Neuronal stem cell (in vitro differentiated cells): ENCODE measurements at regions not wholly inside any gene's neighbourhood (a gene's known extent, or its start where the extent isn't known, plus 50 kb on each side); places are given as distances from the start of the nearest gene placed in this dataset.

Experiments
- DNase-seq: peaks from one replicate; pipeline ENCODE4 v3.0.0-alpha.2; 2013; ENCODE audit warnings: low spot score
- H2AFZ ChIP-seq: one replicate; pipeline ENCODE4 v1.6.1; 2013; ENCODE audit warnings: mild to moderate bottlenecking, low read length, inconsistent platforms
- H2AK5ac ChIP-seq: 2 replicates; pipeline ENCODE4 v1.6.1; 2013; ENCODE audit warnings: low read depth, mild to moderate bottlenecking, inconsistent platforms, low read length, moderate library complexity, mixed read lengths
- H2BK120ac ChIP-seq: 2 replicates; pipeline ENCODE4 v1.6.1; 2013; ENCODE audit warnings: low read depth, mild to moderate bottlenecking, inconsistent platforms, low read length, moderate library complexity, mixed read lengths
- H2BK12ac ChIP-seq: one replicate; pipeline ENCODE4 v1.6.1; 2013; ENCODE audit warnings: low read length, inconsistent platforms
- H2BK15ac ChIP-seq: 2 replicates; pipeline ENCODE4 v1.6.1; 2013; ENCODE audit warnings: mild to moderate bottlenecking, low read length, inconsistent platforms, mixed read lengths
- H2BK5ac ChIP-seq: one replicate; pipeline ENCODE4 v1.6.1; 2013; ENCODE audit warnings: inconsistent platforms, mild to moderate bottlenecking, low read length, moderate library complexity
- H3K14ac ChIP-seq: one replicate; pipeline ENCODE4 v1.6.1; 2013; ENCODE audit warnings: low read length, inconsistent platforms
- H3K18ac ChIP-seq: 2 replicates; pipeline ENCODE4 v1.6.1; 2013; ENCODE audit warnings: low read length, inconsistent platforms
- H3K23ac ChIP-seq: 2 replicates; pipeline ENCODE4 v1.6.1; 2013; ENCODE audit warnings: low read depth, mild to moderate bottlenecking, mixed read lengths, low read length, inconsistent platforms; ENCODE audit not compliant: poor library complexity
- H3K27ac ChIP-seq: replicated peaks from 3 replicates; pipeline ENCODE4 v1.5.1; 2013; ENCODE audit warnings: low read length, inconsistent platforms
- H3K27me3 ChIP-seq, 3 experiments: 2 replicates each; pipeline ENCODE4 v1.6.1; 2013; ENCODE audit warnings: low read length in 3 of 3, mild to moderate bottlenecking in 2 of 3, inconsistent platforms in 1 of 3, low read depth in 1 of 3, mixed read lengths in 1 of 3, moderate library complexity in 1 of 3; ENCODE audit not compliant: control insufficient read depth in 3 of 3, insufficient read depth in 3 of 3
- H3K36me3 ChIP-seq, 2 donors: replicated peaks in 1 of 2; 2 replicates each; pipeline ENCODE4 v1.6.1; 2013; ENCODE audit warnings: low read length in 2 of 2; ENCODE audit not compliant: control insufficient read depth in 2 of 2, insufficient read depth in 2 of 2
- H3K4ac ChIP-seq: 2 replicates; pipeline ENCODE4 v1.6.1; 2013; ENCODE audit warnings: inconsistent platforms, mild to moderate bottlenecking, low read length, moderate library complexity
- H3K4me1 ChIP-seq, 2 donors: 1 replicate in 1 of 2; 2 replicates in 1 of 2; pipeline ENCODE4 v1.6.1; 2013; ENCODE audit warnings: low read length in 2 of 2, low read depth in 1 of 2; ENCODE audit not compliant: control insufficient read depth in 2 of 2, insufficient read depth in 1 of 2
- H3K4me2 ChIP-seq: one replicate; pipeline ENCODE4 v1.6.1; 2013; ENCODE audit warnings: mild to moderate bottlenecking, low read length, inconsistent platforms; ENCODE audit not compliant: insufficient read depth, poor library complexity, severe bottlenecking
- H3K4me3 ChIP-seq, 2 donors: 2 replicates each; pipeline ENCODE4 v1.5.1; 2013; ENCODE audit warnings: low read length in 2 of 2, mild to moderate bottlenecking in 2 of 2, inconsistent platforms in 1 of 2, moderate library complexity in 1 of 2
- H3K79me1 ChIP-seq: one replicate; pipeline ENCODE4 v1.6.1; 2013; ENCODE audit warnings: low read depth, mild to moderate bottlenecking, inconsistent platforms, low read length, moderate library complexity
- H3K9ac ChIP-seq: one replicate; pipeline ENCODE4 v1.6.1; 2013; ENCODE audit warnings: mild to moderate bottlenecking, low read depth, low read length, inconsistent platforms; ENCODE audit not compliant: poor library complexity
- H3K9me3 ChIP-seq, 2 donors: replicated peaks in 1 of 2; 2 replicates each; pipeline versions ENCODE3 to v1.6.1; 2013; ENCODE audit warnings: low read length in 2 of 2, mild to moderate bottlenecking in 2 of 2, inconsistent platforms in 1 of 2, low read depth in 1 of 2, mixed read lengths in 1 of 2, moderate library complexity in 1 of 2; ENCODE audit not compliant: control insufficient read depth in 2 of 2, insufficient read depth in 1 of 2
- H4K8ac ChIP-seq: one replicate; pipeline ENCODE4 v1.6.1; 2013; ENCODE audit warnings: low read depth, mild to moderate bottlenecking, inconsistent platforms, low read length, moderate library complexity
- H4K91ac ChIP-seq: one replicate; pipeline ENCODE4 v1.6.1; 2013; ENCODE audit warnings: low read length, low read depth, mild to moderate bottlenecking, inconsistent platforms; ENCODE audit not compliant: poor library complexity
- WGBS, 2 donors: extraction: QIAGEN DNeasy Blood & Tissue Kit; methylation state at CpG; one replicate each; pipeline ENCODE4 v1.1.7; 2013; ENCODE audit warnings: missing lambda C conversion rate in 2 of 2, mixed read lengths in 1 of 2; ENCODE audit not compliant: insufficient read length in 2 of 2, insufficient replicate concordance in 1 of 2; ENCODE audit errors: extremely low coverage in 2 of 2; 5-methylcytosine and 5-hydroxymethylcytosine counted together

DNA sequence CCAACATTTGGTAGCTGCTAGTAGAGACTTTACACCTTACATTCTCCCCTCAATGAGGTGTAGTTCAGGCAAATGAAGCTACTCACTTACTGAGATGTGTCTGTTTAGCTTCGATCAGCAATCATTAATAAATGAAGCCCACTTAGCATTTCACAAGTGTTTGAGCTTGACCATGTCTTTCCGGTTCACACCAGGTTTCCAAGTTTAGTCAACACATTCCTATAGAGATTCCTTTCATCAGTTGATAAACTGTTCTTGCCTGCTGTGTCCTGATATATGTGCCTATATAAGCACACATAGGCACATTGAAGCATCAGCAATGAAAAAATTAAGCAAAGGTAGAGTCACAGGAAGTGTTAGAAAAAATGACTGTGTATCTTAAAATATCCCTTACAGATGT, 150.0 kb downstream of the BTBD3 start:
- no peak overlapping the region for H2BK5ac ChIP-seq
- H3K4me2 ChIP-seq: no peak overlapping the region
- no CpG with 5 or more reads among the region's 2 CpGs for WGBS, 2 donors
- peaks cover 0 to 9% of the 10 kb centered on the region in 2 donors for H3K4me1 ChIP-seq
- no peak overlapping the region for H2BK15ac ChIP-seq
- no peak for DNase-seq
- no peak overlapping the region for H3K4me3 ChIP-seq
- H3K27me3 ChIP-seq: no peaks in the 10 kb centered on the region
- H3K9ac ChIP-seq: no peak overlapping the region
- H3K18ac ChIP-seq: no peak overlapping the region
- H4K91ac ChIP-seq: no peak overlapping the region
- H3K79me1 ChIP-seq: no peaks in the 10 kb centered on the region
- no peak overlapping the region for H3K27ac ChIP-seq
- no peak overlapping the region for H2AK5ac ChIP-seq
- no peaks in the 10 kb centered on the region for H3K36me3 ChIP-seq
- H3K14ac ChIP-seq: no peak overlapping the region
- no peak overlapping the region for H3K23ac ChIP-seq
- H2BK120ac ChIP-seq: no peak overlapping the region
- no peak overlapping the region for H4K8ac ChIP-seq
- H3K4ac ChIP-seq: no peak overlapping the region
- no peaks in the 10 kb centered on the region for H3K9me3 ChIP-seq
- no peak overlapping the region for H2BK12ac ChIP-seq
- H2AFZ ChIP-seq: no peak overlapping the region

DNA sequence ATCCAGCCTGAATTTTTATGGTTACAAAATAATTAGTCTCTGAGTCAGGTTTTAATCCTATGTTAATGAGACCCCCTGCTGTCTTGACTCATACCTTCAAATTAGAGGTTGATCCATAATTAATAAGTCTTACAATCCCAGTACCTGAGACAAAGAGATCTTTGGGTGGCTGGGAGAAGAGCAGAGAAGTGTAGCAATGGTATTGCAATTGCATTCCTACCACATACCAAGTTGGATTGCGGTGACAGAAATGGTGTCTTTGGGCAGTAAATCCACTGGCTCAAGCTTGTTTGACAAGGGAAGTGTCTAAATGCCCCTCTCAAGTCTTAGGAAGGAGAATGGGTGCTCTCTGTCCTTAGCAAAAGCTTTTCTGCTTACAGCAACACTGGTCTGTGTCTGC, 150.4 kb downstream of the BTBD3 start:
- Histone ChIP-seq H2AK5ac (no peak overlapping the region), H3K9me3 (no peaks in the 10 kb centered on the region), H3K27me3 (no peaks in the 10 kb centered on the region), H3K4me2 (no peak overlapping the region), H3K79me1 (no peaks in the 10 kb centered on the region), H3K9ac (no peak overlapping the region), H3K27ac (no peak overlapping the region), H2BK5ac (no peak overlapping the region), H2BK120ac (no peak overlapping the region), H3K4me3 (no peak overlapping the region), H2AFZ (no peak overlapping the region), H4K91ac (no peak overlapping the region), H3K4me1 (peaks cover 0 to 9% of the 10 kb centered on the region in 2 donors), H3K36me3 (no peaks in the 10 kb centered on the region), H3K4ac (no peak overlapping the region), H2BK15ac (no peak overlapping the region), H2BK12ac (no peak overlapping the region), H3K23ac (no peak overlapping the region), H3K14ac (no peak overlapping the region), H3K18ac (no peak overlapping the region), H4K8ac (no peak overlapping the region)
- no CpG with 5 or more reads among the region's 1 CpG for WGBS, 2 donors
- peak; percentile 23 for DNase-seq

DNA sequence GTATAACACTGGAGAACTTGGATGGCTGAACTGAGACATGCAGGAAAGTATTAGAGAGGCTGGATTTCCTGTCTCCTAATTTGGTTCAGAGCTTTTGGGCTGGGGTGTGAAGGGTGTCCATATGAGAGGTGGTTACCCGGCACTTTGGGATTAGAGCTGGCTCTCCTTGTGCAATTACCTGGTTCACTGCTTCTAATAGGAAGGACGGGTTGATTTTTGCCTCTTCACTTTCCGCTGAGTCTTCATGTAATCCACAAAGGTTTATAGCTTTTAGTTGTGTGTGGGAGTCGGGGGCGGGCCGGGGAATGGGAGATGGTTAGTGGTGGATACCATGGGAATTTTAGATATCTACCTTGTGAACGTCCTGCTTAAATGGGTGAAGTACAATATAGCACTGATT, 151.5 kb downstream of the BTBD3 start:
- Histone ChIP-seq H2BK120ac (no peak overlapping the region), H3K4ac (no peak overlapping the region), H3K4me2 (no peak overlapping the region), H3K27ac (no peak overlapping the region), H4K8ac (no peak overlapping the region), H3K18ac (no peak overlapping the region), H3K23ac (no peak overlapping the region), H2BK12ac (no peak overlapping the region), H2BK15ac (no peak overlapping the region), H3K36me3 (no peaks in the 10 kb centered on the region), H3K14ac (no peak overlapping the region), H3K9ac (no peak overlapping the region), H3K4me1 (peaks cover 0 to 9% of the 10 kb centered on the region in 2 donors), H3K9me3 (no peaks in the 10 kb centered on the region), H3K79me1 (no peaks in the 10 kb centered on the region), H3K4me3 (no peak overlapping the region), H4K91ac (no peak overlapping the region), H3K27me3 (no peaks in the 10 kb centered on the region), H2BK5ac (no peak overlapping the region), H2AFZ (no peak overlapping the region), H2AK5ac (no peak overlapping the region)
- no CpG with 5 or more reads among the region's 7 CpGs for WGBS, 2 donors
- no peak for DNase-seq

DNA sequence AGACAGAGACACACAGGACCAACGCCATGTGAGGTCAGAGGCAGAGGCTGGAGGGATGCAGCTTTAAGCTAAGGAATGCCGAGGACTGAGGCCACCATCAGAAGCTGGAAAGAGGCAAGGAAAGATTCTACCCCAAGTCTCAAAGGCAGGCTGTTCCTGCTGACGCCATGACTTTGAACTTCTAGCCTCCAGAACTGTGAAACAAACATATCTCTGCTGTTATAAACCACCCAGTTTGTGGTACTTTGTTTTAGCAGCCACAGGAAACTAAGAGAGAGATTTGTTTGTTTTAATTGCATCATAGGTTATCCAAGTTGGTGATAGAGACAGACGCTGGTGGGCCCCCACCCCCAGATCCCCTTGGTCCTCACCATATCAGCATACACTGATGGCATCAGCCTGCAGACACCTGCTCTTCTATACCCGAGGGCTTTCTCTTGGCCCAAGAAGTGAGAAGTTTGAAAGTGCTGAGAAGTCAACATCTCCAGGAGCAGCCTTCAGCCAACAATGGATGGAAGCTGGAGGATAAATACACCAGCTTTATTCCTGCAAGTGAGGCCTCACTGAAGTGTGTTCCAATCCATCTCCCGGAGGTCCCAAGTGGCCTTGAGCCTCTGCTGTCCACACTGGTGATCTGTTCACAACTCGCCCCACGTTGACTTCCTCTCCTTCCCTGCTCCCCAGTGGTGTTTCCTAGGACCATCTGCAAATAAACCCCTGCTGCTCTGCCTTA, 154.7 kb downstream of the BTBD3 start:
- no peak overlapping the region for H2AK5ac ChIP-seq
- H3K4me2 ChIP-seq: no peak overlapping the region
- H2BK12ac ChIP-seq: no peak overlapping the region
- no peak overlapping the region for H2BK5ac ChIP-seq
- H3K9ac ChIP-seq: no peak overlapping the region
- H3K27ac ChIP-seq: no peak overlapping the region
- no peaks in the 10 kb centered on the region for H3K27me3 ChIP-seq
- H3K4ac ChIP-seq: no peak overlapping the region
- no peak overlapping the region for H2AFZ ChIP-seq
- H4K8ac ChIP-seq: no peak overlapping the region
- peaks cover 0 to 6% of the 10 kb centered on the region in 2 donors for H3K4me1 ChIP-seq
- no peaks in the 10 kb centered on the region for H3K36me3 ChIP-seq
- no CpG with 5 or more reads among the region's 8 CpGs for WGBS, 2 donors
- DNase-seq: no peak
- H2BK15ac ChIP-seq: no peak overlapping the region
- H3K23ac ChIP-seq: no peak overlapping the region
- H2BK120ac ChIP-seq: no peak overlapping the region
- no peak overlapping the region for H3K4me3 ChIP-seq
- H3K79me1 ChIP-seq: no peaks in the 10 kb centered on the region
- H4K91ac ChIP-seq: no peak overlapping the region
- no peak overlapping the region for H3K14ac ChIP-seq
- peaks cover 0 to 2% of the 10 kb centered on the region in 2 donors for H3K9me3 ChIP-seq
- H3K18ac ChIP-seq: peak overlapping the region; percentile 16
